ENCODE measurements at regions not wholly inside any gene's neighbourhood (a gene's known extent, or its start where the extent isn't known, plus 50 kb on each side); places are given as distances from the start of the nearest gene placed in this dataset.

GRCh38 chr10:81444242-81444929 is 430.6 kb upstream of the NRG3 start:
- in situ Hi-C loops (cut with MboI; ENCODE audit: low sequenced_read_pairs in 4 of 4) (no loop called here), intact Hi-C loops (cut with DNase I; ENCODE audit: low total_unique reads) (no loop called here)
- DNase-seq (no peak), ATAC-seq (no peak)
- Histone ChIP-seq H3K27me3 (no peaks in the 10 kb centered on the region), H3K27ac (no peak overlapping the region), H3K9me3 (no peaks in the 10 kb centered on the region), H3K4me3 (no peak overlapping the region), H3K36me3 (no peaks in the 10 kb centered on the region), H3K4me1 (no peaks in the 10 kb centered on the region)
- TF ChIP-seq CTCF (IDR thresholded peaks at IDR 0.05 in 4 of 5, conservative IDR thresholded peaks at IDR 0.05 in 1 of 5): no peak
- no peak for TF ChIP-seq POLR2A (IDR thresholded peaks at IDR 0.05)

GRCh38 chr10:81450651-81451050 is 424.3 kb upstream of the NRG3 start:
- H3K36me3 ChIP-seq: no peaks in the 10 kb centered on the region
- intact Hi-C loops (cut with DNase I; ENCODE audit: low total_unique reads) (no loop called here), in situ Hi-C loops (cut with MboI; ENCODE audit: low sequenced_read_pairs in 4 of 4) (loop anchor here in 1 of 4 donors (25.0 kb wide), 1 partner anchor 112 kb away; no protein-coding TSS in a partner anchor)
- H3K9me3 ChIP-seq: no peaks in the 10 kb centered on the region
- H3K27ac ChIP-seq: no peak overlapping the region
- H3K27me3 ChIP-seq: no peaks in the 10 kb centered on the region
- H3K4me1 ChIP-seq: no peaks in the 10 kb centered on the region
- no peak overlapping the region for H3K4me3 ChIP-seq
- DNase-seq: no peak
- no peak for ATAC-seq
- TF ChIP-seq CTCF (IDR thresholded peaks at IDR 0.05 in 4 of 5, conservative IDR thresholded peaks at IDR 0.05 in 1 of 5) (no peak), POLR2A (IDR thresholded peaks at IDR 0.05) (no peak)

GRCh38 chr10:81472927-81473470 is 402.0 kb upstream of the NRG3 start:
- H3K4me3 ChIP-seq: no peak overlapping the region
- H3K9me3 ChIP-seq: no peaks in the 10 kb centered on the region
- no peaks in the 10 kb centered on the region for H3K36me3 ChIP-seq
- no peak for ATAC-seq
- intact Hi-C loops (cut with DNase I; ENCODE audit: low total_unique reads): no loop called here
- H3K27me3 ChIP-seq: no peaks in the 10 kb centered on the region
- no peak overlapping the region for H3K27ac ChIP-seq
- TF ChIP-seq POLR2A (IDR thresholded peaks at IDR 0.05) (no peak), CTCF (IDR thresholded peaks at IDR 0.05 in 4 of 5, conservative IDR thresholded peaks at IDR 0.05 in 1 of 5) (no peak)
- in situ Hi-C loops (cut with MboI; ENCODE audit: low sequenced_read_pairs in 4 of 4): loop anchor here in 1 of 4 donors (25.0 kb wide), 1 partner anchor 89 kb away; no protein-coding TSS in a partner anchor
- DNase-seq: no peak
- no peaks in the 10 kb centered on the region for H3K4me1 ChIP-seq

GRCh38 chr10:81473755-81474154 is 401.2 kb upstream of the NRG3 start:
- Histone ChIP-seq H3K9me3 (no peaks in the 10 kb centered on the region), H3K4me3 (no peak overlapping the region), H3K36me3 (no peaks in the 10 kb centered on the region), H3K27ac (no peak overlapping the region), H3K4me1 (no peaks in the 10 kb centered on the region), H3K27me3 (no peaks in the 10 kb centered on the region)
- ATAC-seq: no peak
- in situ Hi-C loops (cut with MboI; ENCODE audit: low sequenced_read_pairs in 4 of 4): loop anchor here in 1 of 4 donors (25.0 kb wide), 1 partner anchor 89 kb away; no protein-coding TSS in a partner anchor
- intact Hi-C loops (cut with DNase I; ENCODE audit: low total_unique reads): no loop called here
- TF ChIP-seq POLR2A (IDR thresholded peaks at IDR 0.05) (no peak), CTCF (IDR thresholded peaks at IDR 0.05 in 4 of 5, conservative IDR thresholded peaks at IDR 0.05 in 1 of 5) (no peak)
- no peak for DNase-seq
